WTC11 (cell line): ENCODE measurements at regions not wholly inside any gene's neighbourhood (a gene's known extent, or its start where the extent isn't known, plus 50 kb on each side); places are given as distances from the start of the nearest gene placed in this dataset.

Experiments used
- ZBTB21 ChIP-seq: sonication (generic); formaldehyde crosslinking; IDR thresholded peaks from 2 replicates; pipeline ENCODE4 v1.8.1; 2023; ENCODE audit warnings: mild to moderate bottlenecking, missing genetic modification reagents, borderline replicate concordance
- TF ChIP-seq, protein P1 (sequence below): fragments of 200-600 bp; IDR thresholded peaks from 2 replicates; pipeline ENCODE4 v1.8.0; 2022; ENCODE audit warnings: antibody characterized with exemption

DNA sequence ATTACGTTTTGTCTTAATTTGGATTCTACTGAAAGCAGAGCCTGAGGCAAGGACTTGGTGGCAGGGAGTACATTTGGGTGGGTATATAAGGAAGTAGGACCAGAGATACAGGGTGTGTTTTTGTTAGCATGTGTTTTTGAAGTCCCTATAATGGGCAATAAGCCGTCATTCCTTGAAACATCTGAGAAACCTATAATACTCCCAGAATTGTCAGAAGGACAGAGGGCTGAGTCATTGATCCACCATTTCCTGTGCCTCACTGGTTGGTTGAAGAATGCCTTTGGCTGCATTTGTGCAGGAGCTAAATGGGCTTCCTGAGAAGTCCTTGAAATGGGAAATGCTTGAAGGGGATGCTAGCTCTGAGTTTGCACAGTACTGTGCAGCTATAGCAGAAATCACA lies 281.8 kb upstream of the ZEB2 start:
- TF ChIP-seq, protein P1, sequence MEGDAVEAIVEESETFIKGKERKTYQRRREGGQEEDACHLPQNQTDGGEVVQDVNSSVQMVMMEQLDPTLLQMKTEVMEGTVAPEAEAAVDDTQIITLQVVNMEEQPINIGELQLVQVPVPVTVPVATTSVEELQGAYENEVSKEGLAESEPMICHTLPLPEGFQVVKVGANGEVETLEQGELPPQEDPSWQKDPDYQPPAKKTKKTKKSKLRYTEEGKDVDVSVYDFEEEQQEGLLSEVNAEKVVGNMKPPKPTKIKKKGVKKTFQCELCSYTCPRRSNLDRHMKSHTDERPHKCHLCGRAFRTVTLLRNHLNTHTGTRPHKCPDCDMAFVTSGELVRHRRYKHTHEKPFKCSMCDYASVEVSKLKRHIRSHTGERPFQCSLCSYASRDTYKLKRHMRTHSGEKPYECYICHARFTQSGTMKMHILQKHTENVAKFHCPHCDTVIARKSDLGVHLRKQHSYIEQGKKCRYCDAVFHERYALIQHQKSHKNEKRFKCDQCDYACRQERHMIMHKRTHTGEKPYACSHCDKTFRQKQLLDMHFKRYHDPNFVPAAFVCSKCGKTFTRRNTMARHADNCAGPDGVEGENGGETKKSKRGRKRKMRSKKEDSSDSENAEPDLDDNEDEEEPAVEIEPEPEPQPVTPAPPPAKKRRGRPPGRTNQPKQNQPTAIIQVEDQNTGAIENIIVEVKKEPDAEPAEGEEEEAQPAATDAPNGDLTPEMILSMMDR, result no peak
- TF ChIP-seq ZBTB21 (CRISPR knock-in tag), result no peak
